Fibroblast of lung (primary cell): ENCODE measurements at regions not wholly inside any gene's neighbourhood (a gene's known extent, or its start where the extent isn't known, plus 50 kb on each side); places are given as distances from the start of the nearest gene placed in this dataset.
A peak's percentile ranks its signal among the peaks of the same experiment; 100 is the strongest.

Source experiments
- DNase-seq, 2 donors: peaks; one replicate each; pipeline versions ENCODE4 v3.0.0 to v3.0.0-alpha.2; 2010; ENCODE audit warnings: low read depth in 2 of 2
- H2AFZ ChIP-seq: 2 replicates; pipeline ENCODE4 v1.5.1; 2012; ENCODE audit warnings: low read length, control low read depth, inconsistent platforms
- H3K27ac ChIP-seq: 2 replicates; pipeline ENCODE4 v1.5.1; 2011; ENCODE audit warnings: low read length, control low read depth; ENCODE audit not compliant: insufficient read depth
- H3K27me3 ChIP-seq: 2 replicates; pipeline ENCODE4 v1.5.1; 2011; ENCODE audit warnings: mild to moderate bottlenecking, low read length; ENCODE audit not compliant: control insufficient read depth, insufficient read depth
- H3K36me3 ChIP-seq: 2 replicates; pipeline ENCODE4 v1.5.1; 2011; ENCODE audit warnings: low read length; ENCODE audit not compliant: control insufficient read depth, insufficient read depth
- H3K4me1 ChIP-seq: 2 replicates; pipeline ENCODE4 v1.5.1; 2011; ENCODE audit warnings: low read length; ENCODE audit not compliant: control insufficient read depth, insufficient read depth; ENCODE audit errors: extremely low read depth
- H3K4me2 ChIP-seq: 2 replicates; pipeline ENCODE4 v1.5.1; 2011; ENCODE audit warnings: low read length, control low read depth; ENCODE audit not compliant: insufficient read depth; ENCODE audit errors: extremely low read depth
- H3K4me3 ChIP-seq, 4 experiments: fragments of 200-600 bp in 1 of 4; sonication (generic) in 1 of 4; replicated peaks in 1 of 4; 2 replicates each; pipeline ENCODE4 v1.5.1; 2011 to 2016; ENCODE audit warnings: low read length in 4 of 4, low read depth in 3 of 4, mild to moderate bottlenecking in 3 of 4, control low read depth in 2 of 4, inconsistent platforms in 1 of 4, mixed read lengths in 1 of 4; ENCODE audit not compliant: insufficient read depth in 1 of 4; ENCODE audit errors: control extremely low read depth in 1 of 4
- H3K79me2 ChIP-seq: 2 replicates; pipeline ENCODE4 v1.5.1; 2012; ENCODE audit warnings: mild to moderate bottlenecking, low read length, inconsistent platforms; ENCODE audit not compliant: control insufficient read depth, insufficient read depth
- H3K9ac ChIP-seq: 2 replicates; pipeline ENCODE4 v1.5.1; 2011; ENCODE audit warnings: mild to moderate bottlenecking, low read length, control low read depth; ENCODE audit not compliant: insufficient read depth
- H3K9me3 ChIP-seq: 2 replicates; pipeline ENCODE4 v1.5.1; 2012; ENCODE audit warnings: low read depth, low read length; ENCODE audit not compliant: control insufficient read depth, insufficient read depth
- H4K20me1 ChIP-seq: 2 replicates; pipeline ENCODE4 v1.5.1; 2011; ENCODE audit warnings: low read length; ENCODE audit not compliant: control insufficient read depth, insufficient read depth; ENCODE audit errors: extremely low read depth
- CTCF ChIP-seq, 2 donors: IDR thresholded peaks in 1 of 2; conservative IDR thresholded peaks in 1 of 2; 1 replicate in 1 of 2; 2 replicates in 1 of 2; pipeline ENCODE4 v1.5.1; 2011 to 2012; ENCODE audit warnings: low read length in 2 of 2, control low read depth in 1 of 2, inconsistent platforms in 1 of 2, low read depth in 1 of 2, mild to moderate bottlenecking in 1 of 2
- EZH2 ChIP-seq: IDR thresholded peaks from 2 replicates; pipeline ENCODE4 v1.5.1; 2012; ENCODE audit warnings: low read length, control low read depth, mild to moderate bottlenecking; ENCODE audit errors: missing control alignments

GRCh38 chrX:121254336-121254735, 206.9 kb downstream of the GLUD2 start:
- H3K4me1 ChIP-seq: no peaks in the 10 kb centered on the region
- no peaks in the 10 kb centered on the region for H4K20me1 ChIP-seq
- no peaks in the 10 kb centered on the region for H3K36me3 ChIP-seq
- no peak for DNase-seq
- no peaks in the 10 kb centered on the region for H3K9me3 ChIP-seq
- H3K9ac ChIP-seq: no peak overlapping the region
- no peak overlapping the region for H3K4me3 ChIP-seq
- no peak overlapping the region for H3K4me2 ChIP-seq
- no peak overlapping the region for H3K27ac ChIP-seq
- H3K79me2 ChIP-seq: no peaks in the 10 kb centered on the region
- no peaks in the 10 kb centered on the region for H3K27me3 ChIP-seq
- no peak overlapping the region for H2AFZ ChIP-seq
- no peak for TF ChIP-seq EZH2
- no peak for TF ChIP-seq CTCF (conservative IDR thresholded peaks at IDR 0.05 in 1 of 2, IDR thresholded peaks at IDR 0.05 in 1 of 2; ENCODE audit: low read depth in 1 of 2, low read length in 2 of 2)

- no peak overlapping the region for H3K4me3 ChIP-seq
- peak in 1 of 2 donors; percentile 23 for DNase-seq
- no peaks in the 10 kb centered on the region for H3K27me3 ChIP-seq
- H3K36me3 ChIP-seq: no peaks in the 10 kb centered on the region
- H3K4me1 ChIP-seq: no peaks in the 10 kb centered on the region
- no peak overlapping the region for H3K27ac ChIP-seq
- TF ChIP-seq EZH2 (no peak), CTCF (conservative IDR thresholded peaks at IDR 0.05 in 1 of 2, IDR thresholded peaks at IDR 0.05 in 1 of 2; ENCODE audit: low read depth in 1 of 2, low read length in 2 of 2) (no peak)
- no peaks in the 10 kb centered on the region for H3K79me2 ChIP-seq
- H3K4me2 ChIP-seq: no peak overlapping the region
- H4K20me1 ChIP-seq: no peaks in the 10 kb centered on the region
- H3K9me3 ChIP-seq: no peaks in the 10 kb centered on the region
- H2AFZ ChIP-seq: no peak overlapping the region
- no peak overlapping the region for H3K9ac ChIP-seq
These were observed 209.2 kb downstream of the GLUD2 start for GRCh38 chrX:121256647-121257046.

- Histone ChIP-seq H3K27ac (no peak overlapping the region), H3K9me3 (no peaks in the 10 kb centered on the region), H3K4me1 (no peaks in the 10 kb centered on the region), H3K4me3 (no peak overlapping the region), H4K20me1 (no peaks in the 10 kb centered on the region), H3K79me2 (no peaks in the 10 kb centered on the region), H3K4me2 (no peak overlapping the region), H3K27me3 (no peaks in the 10 kb centered on the region), H3K36me3 (no peaks in the 10 kb centered on the region), H3K9ac (no peak overlapping the region), H2AFZ (no peak overlapping the region)
- no peak for DNase-seq
- no peak for TF ChIP-seq EZH2
These were observed 211.1 kb downstream of the GLUD2 start for GRCh38 chrX:121258545-121258944.

GRCh38 chrX:121259170-121259569, 211.8 kb downstream of the GLUD2 start:
- Histone ChIP-seq H3K27me3 (no peaks in the 10 kb centered on the region), H3K4me3 (no peak overlapping the region), H3K9me3 (no peaks in the 10 kb centered on the region), H3K4me1 (no peaks in the 10 kb centered on the region), H3K27ac (no peak overlapping the region), H3K79me2 (no peaks in the 10 kb centered on the region), H2AFZ (no peak overlapping the region), H3K9ac (no peak overlapping the region), H3K4me2 (no peak overlapping the region), H4K20me1 (no peaks in the 10 kb centered on the region), H3K36me3 (no peaks in the 10 kb centered on the region)
- no peak for DNase-seq
- TF ChIP-seq CTCF (conservative IDR thresholded peaks at IDR 0.05 in 1 of 2, IDR thresholded peaks at IDR 0.05 in 1 of 2; ENCODE audit: low read depth in 1 of 2, low read length in 2 of 2) (no peak), EZH2 (no peak)
